GM13976 (cell line): ENCODE measurements at regions not wholly inside any gene's neighbourhood (a gene's known extent, or its start where the extent isn't known, plus 50 kb on each side); places are given as distances from the start of the nearest gene placed in this dataset.
"Not testable (repeated sequence)": the region's sequence is repeated elsewhere in the genome, so short reads cannot be mapped to it uniquely, and the experiment has no call there.

ENCODE experiments used
- DNase-seq: peaks from one replicate; pipeline ENCODE4 v3.0.0; 2012; ENCODE audit warnings: low spot score
- in situ Hi-C: fragments of 300-500 bp; cut with MboI; formaldehyde crosslinking; loops from one replicate; pipeline ENCODE4 v1.12.0; 2022; ENCODE audit warnings: low sequenced_read_pairs, mixed read lengths, inconsistent platforms; ENCODE audit not compliant: unreplicated experiment
- TF ChIP-seq, protein P1 (sequence below): IDR thresholded peaks from 2 replicates; pipeline ENCODE4 v1.5.1; 2012; ENCODE audit warnings: borderline replicate concordance, mild to moderate bottlenecking; ENCODE audit not compliant: insufficient read depth; ENCODE audit errors: extremely low read depth, missing control alignments, control extremely low read depth

DNA sequence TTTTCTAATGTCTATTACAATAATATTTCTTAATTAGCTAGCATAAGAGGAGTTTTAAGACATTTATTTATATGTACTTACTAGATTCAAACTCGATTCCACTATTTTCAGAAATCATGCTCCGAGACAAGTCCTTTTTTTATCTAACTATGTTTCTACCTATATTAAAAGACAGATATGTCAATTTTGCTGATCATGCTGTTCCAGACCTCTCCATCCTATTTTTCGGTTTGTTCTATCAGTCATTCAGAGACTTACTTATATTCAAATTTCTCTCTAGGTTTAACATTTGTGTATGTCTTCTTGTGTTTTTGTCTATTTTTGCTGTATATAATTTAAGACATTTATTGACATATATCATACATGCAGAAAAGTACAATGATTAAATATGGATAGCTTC, 635.5 kb downstream of the ZNF716 start:
- in situ Hi-C loops, DNase-seq: not testable (repeated sequence)

DNA sequence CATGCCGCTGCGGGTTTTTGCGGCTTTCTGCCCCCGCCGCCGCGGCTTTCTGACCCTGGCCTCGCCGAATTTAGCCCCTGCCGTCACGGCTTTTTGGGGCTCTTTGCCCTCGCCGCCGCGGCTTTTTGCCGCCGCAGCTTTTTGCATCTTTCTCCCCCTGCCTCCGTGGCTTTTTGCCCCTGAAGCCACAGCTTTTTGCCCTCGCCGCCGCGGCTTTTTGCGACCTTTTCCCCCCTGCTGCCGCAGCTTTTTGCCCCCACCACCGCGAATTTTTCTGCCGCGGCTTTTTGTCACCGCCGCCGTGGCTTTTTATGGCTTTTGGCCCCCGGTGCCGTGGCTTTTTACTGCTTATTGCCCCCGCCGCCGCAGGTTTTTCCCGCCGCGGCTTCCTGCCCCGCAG, 636.5 kb downstream of the ZNF716 start:
- TF ChIP-seq, protein P1, sequence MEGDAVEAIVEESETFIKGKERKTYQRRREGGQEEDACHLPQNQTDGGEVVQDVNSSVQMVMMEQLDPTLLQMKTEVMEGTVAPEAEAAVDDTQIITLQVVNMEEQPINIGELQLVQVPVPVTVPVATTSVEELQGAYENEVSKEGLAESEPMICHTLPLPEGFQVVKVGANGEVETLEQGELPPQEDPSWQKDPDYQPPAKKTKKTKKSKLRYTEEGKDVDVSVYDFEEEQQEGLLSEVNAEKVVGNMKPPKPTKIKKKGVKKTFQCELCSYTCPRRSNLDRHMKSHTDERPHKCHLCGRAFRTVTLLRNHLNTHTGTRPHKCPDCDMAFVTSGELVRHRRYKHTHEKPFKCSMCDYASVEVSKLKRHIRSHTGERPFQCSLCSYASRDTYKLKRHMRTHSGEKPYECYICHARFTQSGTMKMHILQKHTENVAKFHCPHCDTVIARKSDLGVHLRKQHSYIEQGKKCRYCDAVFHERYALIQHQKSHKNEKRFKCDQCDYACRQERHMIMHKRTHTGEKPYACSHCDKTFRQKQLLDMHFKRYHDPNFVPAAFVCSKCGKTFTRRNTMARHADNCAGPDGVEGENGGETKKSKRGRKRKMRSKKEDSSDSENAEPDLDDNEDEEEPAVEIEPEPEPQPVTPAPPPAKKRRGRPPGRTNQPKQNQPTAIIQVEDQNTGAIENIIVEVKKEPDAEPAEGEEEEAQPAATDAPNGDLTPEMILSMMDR = no peak
- in situ Hi-C loops = no loop called here
- peak; percentile 0 for DNase-seq

DNA sequence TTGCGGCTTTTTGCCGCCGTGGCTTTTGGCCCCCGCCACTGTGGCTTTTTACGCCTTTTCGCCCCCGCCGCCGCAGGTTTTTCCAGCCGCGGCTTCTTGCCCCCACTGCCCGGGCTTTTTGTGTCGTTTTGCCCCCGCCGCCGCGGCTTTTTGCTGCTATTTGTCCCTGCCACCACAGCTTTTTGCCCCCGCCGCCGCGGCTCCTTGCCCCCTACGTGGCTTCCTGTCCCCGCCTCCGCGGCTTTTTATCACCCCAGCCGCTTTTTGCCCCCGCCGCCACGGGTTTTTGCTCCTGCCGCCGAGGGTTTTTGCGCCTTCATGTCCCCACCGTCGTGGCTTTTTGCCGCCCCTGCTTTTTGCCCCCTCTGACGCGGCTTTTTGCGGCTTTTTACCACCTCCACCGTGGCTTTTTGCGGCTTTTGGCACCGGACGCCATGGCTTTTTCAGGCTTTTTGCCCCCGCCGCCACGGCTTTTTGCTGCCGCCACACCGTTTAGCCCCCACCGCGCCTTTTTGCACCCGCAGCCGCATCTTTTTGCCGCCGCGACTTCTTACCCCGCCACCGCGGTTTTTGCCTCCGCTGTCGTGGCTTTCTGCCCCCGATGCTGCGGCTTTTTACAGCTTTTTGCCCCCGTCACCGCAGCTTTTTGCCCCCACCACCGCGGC, 637.0 kb downstream of the ZNF716 start:
- DNase-seq = peak; percentile 1
- in situ Hi-C loops = no loop called here
- TF ChIP-seq, protein P1 = no peak

GRCh38 chr7:58087536-58088190, 637.7 kb downstream of the ZNF716 start:
- TF ChIP-seq, protein P1 = no peak
- no peak for DNase-seq
- in situ Hi-C loops = no loop called here

DNA sequence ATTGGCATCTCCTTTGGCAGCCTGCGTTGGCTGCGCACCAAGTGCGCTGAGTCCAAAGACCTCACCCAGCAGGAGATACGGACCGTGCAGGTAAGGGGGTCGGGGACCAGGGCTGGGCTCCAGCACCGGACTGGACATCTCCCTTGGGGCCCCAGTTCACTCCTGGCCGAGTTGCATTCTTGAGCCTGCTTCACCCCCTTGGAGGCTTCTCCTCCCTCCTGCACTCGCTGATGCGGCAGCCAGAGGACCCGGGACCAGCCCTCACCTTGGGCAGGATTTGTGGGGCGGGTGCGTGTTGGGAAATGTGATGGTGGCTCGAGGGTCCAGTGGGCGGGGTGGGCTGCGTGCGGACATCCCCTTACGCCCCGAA, 638.2 kb downstream of the ZNF716 start:
- in situ Hi-C loops = not testable (repeated sequence)
- peak; percentile 0 for DNase-seq

DNA sequence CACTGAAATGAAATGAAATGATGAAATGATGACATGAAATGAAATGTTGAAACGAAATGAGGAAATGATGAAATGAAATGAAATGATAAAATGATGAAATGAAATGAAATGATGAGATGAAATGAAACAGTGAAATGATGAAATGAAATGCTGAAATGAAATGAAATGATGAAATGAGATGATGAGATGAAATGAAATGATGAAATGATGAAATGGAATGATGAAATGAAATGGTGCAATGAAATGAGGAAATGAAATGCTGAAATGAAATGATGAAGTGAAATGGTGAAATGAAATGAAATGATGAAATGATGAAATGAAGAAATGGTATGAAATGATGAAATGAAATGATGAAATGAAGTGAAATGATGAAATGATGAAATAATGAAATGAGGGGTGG, 641.1 kb downstream of the ZNF716 start:
- DNase-seq, in situ Hi-C loops: not testable (repeated sequence)
